ENCODE measurements at regions not wholly inside any gene's neighbourhood (a gene's known extent, or its start where the extent isn't known, plus 50 kb on each side); places are given as distances from the start of the nearest gene placed in this dataset.
"Not testable (repeated sequence)": the region's sequence is repeated elsewhere in the genome, so short reads cannot be mapped to it uniquely, and the experiment has no call there.

DNA sequence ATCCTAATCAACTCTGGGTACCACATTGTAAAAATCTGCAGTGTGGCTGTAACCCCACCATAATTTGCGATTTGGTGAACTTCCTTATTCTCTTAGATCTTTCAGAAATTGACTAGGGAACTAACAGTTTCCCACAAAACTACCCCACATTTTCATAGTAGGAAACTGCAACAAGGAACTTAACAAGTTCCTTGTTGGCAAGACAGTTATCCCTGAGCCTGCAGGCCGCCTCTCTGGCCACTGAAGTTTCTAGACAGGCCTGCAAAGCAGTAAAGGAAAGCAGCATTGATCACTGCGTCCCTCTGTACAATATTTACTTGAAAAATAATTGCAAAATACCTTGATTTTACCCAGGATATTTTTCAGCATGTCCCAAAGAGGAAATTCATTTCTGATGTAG, 372.9 kb downstream of the ANAPC1 start:
- DNase-seq, result not testable (repeated sequence)

DNA sequence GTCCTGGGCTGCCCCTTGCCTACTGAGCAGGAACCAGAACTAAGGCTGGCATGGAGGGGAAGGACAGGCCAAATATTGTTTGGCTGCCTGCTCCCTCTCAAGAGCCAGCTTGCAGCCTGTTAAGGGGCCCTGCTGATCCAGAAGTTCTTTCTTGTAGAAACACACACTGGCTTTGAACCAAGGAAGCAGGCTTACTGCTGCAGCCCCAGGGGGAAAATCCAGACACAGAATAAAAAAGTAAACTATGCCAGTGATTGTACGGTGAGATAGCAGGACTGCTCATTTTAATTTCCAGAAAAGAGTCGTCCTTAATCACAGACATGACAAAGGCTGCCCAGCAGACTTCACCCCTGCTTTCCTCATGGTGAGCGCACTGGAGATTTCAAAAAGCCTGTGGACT, 371.6 kb downstream of the ANAPC1 start:
- DNase-seq, result not testable (repeated sequence)

DNA sequence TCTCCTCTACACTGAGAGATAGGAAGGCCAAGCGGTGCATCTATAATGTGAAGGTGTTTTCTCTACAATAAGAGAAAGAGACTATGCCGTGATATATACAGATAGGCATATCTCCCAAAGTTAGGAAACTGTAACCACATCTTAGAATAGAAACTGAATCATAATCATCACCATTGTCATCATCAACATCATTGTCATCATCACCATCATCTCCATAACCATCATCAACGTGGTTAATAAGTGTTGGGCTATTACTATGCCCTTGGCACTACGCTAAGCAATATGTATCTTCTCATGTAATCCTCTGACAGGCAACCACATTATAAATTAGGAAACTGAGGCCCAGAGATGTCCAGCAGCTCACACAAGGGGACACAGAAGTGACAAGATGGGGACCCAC, 369.9 kb downstream of the ANAPC1 start:
- not testable (repeated sequence) for DNase-seq

DNA sequence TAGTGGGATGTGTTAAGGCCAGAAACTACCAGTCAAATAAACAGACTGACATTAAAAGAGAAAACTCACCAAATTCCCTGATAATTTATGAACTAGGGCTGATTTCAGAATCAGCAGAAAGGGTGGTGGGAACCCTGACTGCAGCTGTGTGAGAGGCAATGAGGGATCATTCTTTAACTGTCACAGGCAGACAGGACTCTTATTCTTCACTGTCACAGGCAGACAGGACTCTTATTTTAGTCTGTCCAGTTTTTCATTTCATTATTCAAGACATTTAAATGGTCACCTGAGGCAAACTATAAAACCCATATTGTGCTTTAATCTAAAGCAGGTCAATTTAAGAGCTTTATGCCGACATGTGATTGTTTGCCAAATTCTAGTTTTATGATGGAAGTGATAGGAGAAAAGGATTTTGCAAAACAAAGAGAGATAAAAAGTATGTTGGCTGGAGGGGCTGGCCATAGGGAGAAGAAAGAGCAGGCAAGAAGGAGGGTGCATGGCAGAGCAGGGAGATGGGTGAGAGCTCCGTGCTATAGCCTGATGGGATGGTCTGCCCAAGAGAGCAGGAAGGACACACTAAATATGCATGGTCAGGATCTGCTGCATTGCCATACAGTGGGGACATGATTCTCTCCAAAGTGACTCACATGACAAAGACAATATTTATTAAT, 366.8 kb downstream of the ANAPC1 start:
- not testable (repeated sequence) for DNase-seq

DNA sequence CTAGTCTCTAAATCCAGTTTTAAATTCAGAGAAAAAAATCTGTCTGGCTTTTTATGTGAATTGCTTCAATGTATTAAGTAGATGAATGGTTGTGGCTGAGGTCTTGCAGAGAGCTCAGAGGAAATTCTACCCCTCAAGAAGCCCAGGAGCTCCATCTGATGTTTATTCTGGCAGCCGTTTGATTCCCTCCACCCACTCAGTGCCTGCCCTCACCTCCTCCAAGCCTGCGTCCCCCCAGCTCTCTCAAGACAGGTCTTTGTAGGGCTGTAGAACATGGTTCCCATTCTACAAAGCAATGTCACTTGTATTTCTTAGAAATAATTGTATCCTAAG, 366.3 kb downstream of the ANAPC1 start:
- not testable (repeated sequence) for DNase-seq

DNA sequence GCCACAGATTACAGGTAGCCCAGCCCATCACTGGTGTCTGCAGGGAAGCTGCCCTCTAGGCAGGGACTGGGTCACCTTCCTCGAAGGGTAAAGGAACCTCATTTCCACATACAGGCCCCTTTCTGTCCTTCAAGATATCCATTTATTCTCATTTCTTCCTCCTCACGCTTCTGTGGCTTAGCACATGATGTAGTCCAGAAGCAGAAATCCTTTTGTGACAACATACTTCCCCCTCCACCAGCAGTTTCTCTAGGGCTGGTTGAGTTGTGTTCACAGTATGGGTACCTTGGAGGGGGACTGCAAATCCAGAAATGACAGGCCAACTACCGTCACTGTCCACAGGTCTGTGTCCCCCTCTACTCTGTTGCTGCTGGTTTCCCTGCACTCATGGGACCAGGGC, 364.9 kb downstream of the ANAPC1 start:
- no peak for DNase-seq

DNA sequence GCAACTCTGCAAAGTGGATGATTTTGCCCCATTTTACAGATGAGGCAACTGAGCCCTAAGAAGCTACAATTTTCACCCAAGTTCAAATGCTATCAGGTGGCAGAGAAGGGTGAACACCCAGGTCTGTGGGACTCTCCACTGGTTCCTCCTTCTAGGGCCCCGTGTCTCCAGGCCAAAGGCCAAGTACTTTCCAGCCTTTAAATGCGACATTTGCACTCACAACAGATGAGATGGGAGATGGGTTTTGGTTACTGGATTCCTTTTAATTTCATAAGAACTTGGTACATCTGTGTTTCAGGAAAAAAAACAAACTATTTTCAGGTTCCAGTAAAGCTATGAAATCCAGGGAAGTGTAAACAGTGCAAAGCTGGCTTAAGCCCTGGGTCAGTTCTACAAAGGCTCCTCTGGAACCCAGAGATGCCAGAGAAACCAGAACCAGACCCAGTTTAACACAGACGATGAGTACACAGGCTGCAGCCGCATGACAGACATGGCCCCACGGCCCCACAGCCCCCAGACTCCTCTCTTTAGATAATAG, 361.7 kb downstream of the ANAPC1 start:
- DNase-seq, result no peak

DNA sequence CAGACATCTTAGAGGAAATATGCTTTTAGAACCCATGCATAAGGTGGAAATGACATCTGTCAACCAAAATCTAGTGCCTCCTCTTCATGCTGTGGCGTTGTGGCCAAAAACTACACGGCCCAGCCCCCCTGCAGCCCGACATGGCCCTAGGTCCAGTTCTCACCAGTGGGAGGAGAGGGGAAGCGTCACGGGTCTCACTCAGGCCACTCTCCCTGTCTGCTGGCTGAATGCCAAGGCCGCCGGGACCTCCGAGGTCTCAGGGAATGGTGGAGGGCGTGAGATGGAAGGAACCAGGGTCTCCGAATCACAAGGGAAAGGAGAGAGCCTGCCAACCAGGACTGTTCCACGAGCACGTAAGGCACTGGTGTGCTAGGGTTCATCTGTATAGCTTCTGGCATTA, 361.0 kb downstream of the ANAPC1 start:
- no peak for DNase-seq

DNA sequence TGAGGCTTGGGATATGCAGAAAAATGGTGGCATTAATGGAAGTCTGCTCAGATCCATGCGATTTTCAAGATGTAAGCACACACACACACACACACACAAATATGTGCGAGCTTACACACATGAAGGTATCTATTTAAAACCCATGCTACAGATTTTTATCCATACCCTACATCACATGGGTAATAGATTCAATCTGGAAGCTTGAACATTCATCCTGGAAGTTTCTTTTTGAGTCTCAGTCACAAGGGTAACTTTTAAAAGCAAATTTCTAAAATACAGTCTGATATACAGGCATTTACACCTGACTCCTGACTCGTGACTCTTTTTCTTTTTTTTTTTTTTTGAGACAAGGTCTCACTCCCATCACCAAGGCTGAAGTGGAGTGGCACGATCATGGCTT, 359.0 kb downstream of the ANAPC1 start:
- not testable (repeated sequence) for DNase-seq

DNA sequence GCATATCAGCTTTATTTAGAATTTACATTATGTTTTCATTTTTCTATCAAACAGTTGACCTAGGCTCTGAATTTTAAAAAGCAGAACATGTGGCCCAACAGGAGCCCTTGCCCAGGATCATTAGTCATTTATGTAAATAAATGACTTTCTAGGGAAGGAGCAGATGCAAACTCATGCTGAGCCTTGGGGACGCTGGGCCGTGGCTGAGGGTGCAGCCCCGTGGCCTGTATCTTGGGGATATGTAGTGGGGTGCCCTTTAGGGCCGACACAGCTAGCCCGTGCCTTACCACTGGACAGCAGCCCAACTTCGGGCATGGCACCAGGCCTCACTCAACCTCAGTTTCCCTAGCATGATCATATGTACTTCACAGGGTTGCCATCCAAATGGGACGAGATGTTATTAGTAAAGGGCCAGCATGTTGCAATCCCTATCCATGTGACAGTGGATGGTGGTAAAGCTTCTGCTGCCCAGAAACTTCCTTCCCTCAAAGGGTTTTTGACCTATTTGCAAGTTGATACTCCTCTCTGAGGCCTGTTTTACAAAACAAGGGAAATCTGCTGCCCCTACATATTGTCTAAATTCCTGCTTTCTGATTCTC, 357.9 kb downstream of the ANAPC1 start:
- DNase-seq, result not testable (repeated sequence)

DNA sequence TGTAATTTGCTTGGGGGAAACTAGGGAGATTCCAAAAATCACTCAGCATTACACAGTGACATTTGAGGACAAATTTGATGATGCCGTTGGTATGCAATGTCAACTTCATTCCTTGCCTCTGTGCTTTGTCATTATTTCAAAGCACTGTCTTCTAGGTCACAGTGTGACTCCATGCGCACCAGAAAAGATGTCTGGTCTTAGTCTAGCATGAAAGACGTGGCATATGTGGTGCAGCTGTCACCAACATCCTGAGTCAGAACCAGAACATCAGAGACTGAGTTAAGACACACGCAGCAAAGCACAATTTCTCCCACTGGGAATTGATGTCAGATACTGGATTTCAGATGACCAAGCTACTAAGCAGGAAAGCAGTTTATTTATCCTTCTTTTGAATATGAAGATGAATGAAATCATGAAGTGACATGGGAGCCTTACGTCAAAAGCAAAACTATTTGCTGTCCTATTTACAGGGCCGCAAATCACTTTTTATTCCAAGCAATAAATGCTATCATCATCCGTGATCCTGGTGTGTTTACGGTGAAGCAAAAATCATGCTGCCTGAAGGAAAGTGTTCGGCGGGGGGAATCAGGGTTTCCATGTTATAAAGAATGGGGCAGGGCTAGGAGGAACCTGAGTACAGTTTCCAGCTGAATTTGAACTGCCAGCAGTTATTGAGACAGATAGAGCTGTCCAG, 356.1 kb downstream of the ANAPC1 start:
- not testable (repeated sequence) for DNase-seq

DNA sequence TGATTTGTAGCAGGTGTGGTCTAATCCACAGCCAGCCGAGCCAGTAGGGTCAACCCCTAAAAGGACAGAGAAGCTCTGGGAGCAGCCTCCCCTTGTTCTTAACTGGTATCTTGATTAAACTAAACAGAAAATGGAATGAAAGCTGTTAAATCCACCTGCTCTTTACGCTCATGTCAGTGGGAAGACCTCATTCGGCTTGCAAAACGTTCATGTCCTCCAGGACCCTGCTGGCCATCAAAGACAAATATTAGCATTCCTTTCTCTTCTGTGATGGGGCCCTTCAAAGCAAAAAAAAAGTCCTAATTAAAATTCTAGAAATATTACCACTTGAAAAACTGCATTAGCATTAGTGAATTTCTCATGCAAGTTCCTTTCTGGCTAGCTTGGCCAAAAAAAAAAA, 355.0 kb downstream of the ANAPC1 start:
- DNase-seq, result not testable (repeated sequence)

DNA sequence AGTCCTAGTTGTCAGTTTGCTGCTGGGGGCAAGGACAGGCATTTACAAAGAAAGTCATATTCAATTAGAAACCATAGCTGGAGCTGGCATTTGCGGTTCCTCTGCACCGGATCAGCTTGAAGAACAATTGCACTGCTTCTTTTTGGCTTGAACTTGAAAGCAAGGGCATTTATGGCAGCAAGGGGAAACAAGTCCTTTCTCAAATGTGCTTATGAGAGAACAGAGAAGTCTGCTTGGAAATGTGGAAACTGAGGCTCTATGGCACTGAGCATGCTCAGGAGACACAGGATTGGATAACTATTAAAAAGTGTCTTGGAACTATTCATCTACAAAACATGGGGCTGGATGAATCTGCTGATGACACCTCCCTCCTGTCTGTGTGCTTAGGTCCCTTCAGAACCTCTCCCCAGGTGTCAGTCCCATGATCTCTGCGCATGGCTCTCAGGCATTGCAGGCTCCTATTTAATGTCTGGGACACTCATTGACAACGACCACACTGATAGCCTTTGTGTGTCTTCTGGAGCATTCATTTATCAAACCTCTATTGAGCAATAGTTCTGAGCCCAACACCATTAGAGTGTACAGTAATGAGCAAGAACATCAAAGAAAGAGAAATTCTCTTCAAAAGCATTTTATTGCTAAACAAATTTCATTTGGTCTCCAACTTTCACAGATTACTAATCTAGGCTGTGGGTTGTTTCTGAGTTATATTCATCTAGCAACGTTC, 353.6 kb downstream of the ANAPC1 start:
- DNase-seq, result not testable (repeated sequence)

DNA sequence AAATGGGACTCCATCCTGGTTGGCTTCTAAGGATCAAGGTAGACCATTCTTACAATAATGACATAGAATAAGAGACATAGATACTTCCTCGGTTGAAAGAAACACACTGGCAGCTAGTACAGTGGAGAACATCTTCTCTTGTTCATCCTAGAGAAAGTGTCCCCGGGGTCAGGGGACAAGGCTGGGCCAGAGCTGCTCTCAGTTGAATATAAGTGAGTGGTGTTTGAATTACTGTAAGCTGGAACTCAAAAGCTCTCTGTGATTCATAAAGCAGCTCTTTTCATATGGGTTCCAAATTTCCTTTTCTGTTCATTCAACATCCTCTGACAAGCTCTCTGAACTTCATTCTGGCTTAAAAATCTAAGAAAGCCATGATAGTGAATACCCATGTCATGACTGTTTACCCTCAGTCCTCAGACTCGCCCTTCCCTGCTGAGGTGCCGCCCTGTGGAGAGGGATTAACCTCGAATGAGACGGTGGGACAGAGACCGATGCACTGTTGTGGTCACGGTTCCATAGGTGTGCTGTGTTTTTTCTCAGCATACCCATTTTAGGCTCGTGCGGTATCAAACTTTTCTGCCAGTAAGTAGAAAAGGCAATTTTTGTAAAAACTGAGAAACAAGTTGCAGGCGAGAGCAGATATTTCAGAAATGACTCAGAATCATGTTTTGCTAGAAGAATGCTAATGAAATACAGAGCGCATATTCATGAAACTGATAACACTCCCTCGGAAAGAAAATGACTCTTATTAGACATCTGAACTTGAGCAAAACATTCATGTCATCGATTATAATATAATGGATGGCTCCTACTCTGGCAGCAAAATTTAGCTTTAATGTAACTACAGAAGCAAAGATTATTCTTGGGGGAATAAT, 351.1 kb downstream of the ANAPC1 start:
- not testable (repeated sequence) for DNase-seq

DNA sequence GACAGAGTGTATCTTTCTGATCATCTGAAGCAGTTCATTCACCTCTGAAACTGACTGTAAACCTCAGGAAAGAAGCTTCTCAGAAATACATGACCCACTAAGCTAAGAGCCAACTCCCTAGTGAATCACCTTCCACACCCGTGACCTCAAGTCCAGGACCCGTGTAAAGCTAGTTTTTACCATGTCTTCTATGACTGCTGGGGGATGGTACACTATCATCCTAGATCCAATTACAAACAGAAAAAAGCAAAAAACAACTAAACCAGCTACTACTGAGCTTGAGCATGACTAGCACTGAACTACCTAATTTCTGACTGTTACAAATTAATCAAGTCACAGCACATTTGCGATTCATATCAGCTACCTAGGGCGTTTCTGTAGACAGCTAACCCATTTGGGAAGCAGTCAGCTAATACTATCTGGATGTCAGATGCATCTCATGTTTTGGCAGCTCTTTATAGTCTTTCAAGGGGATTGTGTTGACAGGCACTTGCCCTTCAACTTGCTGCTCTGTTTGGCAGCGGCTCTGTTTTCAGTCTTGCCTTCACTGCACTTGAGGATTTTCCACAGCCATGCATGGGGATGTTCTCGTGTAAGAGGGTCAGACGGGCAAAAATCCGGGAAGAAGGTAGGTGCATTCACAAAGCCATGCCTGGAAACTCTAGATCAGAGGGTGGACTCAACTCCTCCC, 350.3 kb downstream of the ANAPC1 start:
- not testable (repeated sequence) for DNase-seq

DNA sequence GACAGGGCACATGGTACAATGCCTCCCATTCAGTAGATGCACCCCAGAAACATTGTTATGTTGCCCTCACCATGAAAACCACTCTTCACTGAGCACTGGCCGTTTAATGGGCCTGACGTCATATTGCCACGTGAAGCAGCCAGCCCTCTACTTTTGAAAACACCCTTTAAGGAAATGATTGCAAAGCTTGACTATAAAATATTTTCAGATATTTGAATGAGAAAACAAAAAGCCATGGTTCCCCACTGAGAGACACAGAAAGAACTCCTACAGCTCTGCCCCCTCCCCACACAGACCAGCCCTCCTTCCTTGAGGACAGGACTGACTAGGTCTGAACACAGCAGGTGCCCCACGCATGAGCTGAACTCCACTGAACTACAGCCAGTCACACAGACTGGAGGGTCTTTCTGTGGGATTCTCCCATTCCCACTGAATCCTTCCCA, 349.1 kb downstream of the ANAPC1 start:
- no peak for DNase-seq

DNA sequence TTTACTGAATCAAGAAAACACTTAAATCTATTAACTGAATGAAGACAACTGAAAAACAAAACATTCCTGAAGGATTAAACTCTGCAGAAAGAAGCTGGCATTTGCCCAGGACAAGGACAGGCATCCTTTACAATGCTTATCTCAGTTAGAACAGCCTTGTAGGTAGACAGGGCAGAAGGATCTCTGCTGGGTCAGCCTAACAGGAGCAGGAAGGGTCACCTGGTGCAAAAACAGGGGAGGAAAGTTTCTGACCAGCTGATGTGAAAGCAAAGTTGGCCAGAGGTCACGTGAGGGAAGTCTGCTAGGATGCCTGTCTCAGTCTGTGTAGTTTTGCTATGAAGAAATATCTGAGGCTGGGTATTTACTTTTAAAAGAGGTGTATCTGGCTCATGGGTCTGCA, 348.6 kb downstream of the ANAPC1 start:
- peak; percentile 32 for DNase-seq

DNA sequence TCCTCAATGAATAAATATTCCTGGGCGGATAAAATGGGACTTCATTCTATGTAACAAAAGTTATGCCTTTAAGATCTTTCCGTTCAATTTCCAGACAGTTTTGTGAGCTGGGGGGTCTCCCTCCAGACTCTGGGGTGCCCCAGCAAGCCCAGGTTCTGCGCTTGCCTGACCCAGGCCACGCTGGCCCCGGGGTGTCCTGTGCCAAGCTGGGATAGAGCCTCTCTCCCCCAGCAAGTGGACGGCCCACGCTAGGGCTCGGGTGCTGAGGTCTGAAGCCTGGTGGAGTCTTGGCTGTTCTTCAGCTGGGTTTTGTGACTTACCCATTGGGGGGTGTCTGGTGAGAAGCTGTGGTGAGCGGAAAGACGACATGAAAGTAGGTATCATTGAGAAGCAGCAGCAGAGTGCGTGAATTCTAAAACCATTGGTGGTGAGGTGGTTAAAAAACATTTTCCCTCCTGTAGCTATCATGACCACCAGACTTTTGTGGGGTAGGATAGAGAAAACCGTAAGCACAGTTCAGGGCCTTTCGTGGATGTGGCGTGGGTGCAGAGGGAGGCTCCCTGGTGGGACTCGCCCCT, 346.8 kb downstream of the ANAPC1 start:
- no peak for DNase-seq

DNA sequence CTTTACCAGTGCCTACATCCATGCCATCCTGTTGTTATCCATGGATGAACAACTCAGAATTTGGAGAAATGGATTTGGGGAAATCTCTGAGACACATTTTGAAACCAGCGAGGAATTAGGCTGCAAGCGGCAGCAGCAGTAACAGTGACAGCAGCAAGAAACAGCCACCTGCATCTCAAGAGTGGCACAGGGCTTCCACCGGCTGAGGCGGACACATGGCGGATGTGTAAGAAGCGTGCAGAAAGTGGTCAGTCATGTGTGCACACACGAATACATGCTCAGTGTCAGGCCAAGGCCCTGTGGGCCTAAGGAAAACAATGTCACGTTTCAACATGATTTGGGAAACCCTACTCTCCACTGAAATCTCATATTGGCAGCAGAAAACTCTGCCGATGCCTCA, 344.0 kb downstream of the ANAPC1 start:
- not testable (repeated sequence) for DNase-seq

DNA sequence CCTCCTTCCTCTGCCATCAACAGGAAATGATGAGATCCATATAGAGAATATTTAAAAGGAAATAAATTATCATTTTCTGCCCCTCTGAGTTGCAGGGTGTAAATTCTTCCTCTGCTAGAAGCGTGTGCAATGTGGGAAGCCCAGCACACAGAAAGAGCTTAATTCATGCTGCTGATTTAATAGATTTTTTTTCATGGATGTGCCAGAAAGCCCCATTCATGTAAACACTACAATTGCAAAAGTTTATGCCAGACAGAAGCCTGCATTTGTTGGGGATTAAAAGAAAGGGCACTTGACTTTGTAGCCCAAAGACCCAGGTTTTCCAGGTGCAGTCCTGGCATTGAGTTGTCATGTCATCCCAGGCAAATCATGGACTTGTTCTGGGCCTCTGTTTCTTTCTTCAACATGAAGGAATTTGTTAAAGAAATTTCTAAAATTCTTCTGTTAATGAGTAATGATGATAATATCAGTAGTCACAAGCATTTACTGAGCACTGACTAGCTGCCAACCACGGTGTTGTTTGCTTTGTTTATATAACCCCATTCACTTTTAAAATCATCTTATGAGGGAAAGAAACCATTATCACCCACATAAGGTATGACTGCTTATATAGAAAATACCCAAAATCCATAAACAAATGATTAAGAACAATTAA, 341.7 kb downstream of the ANAPC1 start:
- DNase-seq, result not testable (repeated sequence)

DNA sequence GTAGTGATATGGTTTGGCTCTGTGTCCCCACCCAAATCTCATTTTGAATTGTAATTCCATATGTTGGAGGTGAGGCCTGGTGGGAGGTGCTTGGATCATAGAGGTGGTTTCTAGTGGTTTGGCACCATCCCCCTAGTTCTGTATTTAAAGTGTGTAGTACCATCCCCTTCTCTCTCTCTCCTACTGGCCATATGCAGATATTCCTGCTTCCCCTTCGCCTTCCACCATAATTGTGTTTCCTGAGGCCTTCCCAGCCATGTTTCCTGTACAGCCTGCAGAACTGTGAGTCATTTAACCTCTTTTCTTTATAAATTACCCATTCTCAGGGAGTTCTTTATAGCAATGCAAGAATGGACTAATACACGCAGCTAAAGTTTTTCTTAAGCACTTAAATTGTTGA, 340.0 kb downstream of the ANAPC1 start:
- not testable (repeated sequence) for DNase-seq
